Neural progenitor cell (in vitro differentiated cells): ENCODE measurements at regions not wholly inside any gene's neighbourhood (a gene's known extent, or its start where the extent isn't known, plus 50 kb on each side); places are given as distances from the start of the nearest gene placed in this dataset.

Experiments used
- CTCF ChIP-seq: fragments of 200-600 bp; sonication (generic); IDR thresholded peaks from 2 replicates; pipeline ENCODE4 v1.5.1; 2017; ENCODE audit warnings: antibody characterized with exemption, mild to moderate bottlenecking
- EZH2phosphoT487 ChIP-seq: fragments of 200-600 bp; sonication (generic); IDR thresholded peaks from 2 replicates; pipeline ENCODE4 v1.6.1; 2017; ENCODE audit warnings: antibody characterized with exemption

GRCh38 chr12:4012977-4013968 lies 140.1 kb upstream of the PARP11 start:
- no peak for TF ChIP-seq EZH2phosphoT487
- no peak for TF ChIP-seq CTCF
